Fibroblast of lung (primary cell): ENCODE measurements at regions not wholly inside any gene's neighbourhood (a gene's known extent, or its start where the extent isn't known, plus 50 kb on each side); places are given as distances from the start of the nearest gene placed in this dataset.

Experiments
- DNase-seq, 2 donors: peaks; one replicate each; pipeline versions ENCODE4 v3.0.0 to v3.0.0-alpha.2; 2010; ENCODE audit warnings: low read depth in 2 of 2
- H2AFZ ChIP-seq: 2 replicates; pipeline ENCODE4 v1.5.1; 2012; ENCODE audit warnings: low read length, control low read depth, inconsistent platforms
- H3K27ac ChIP-seq: 2 replicates; pipeline ENCODE4 v1.5.1; 2011; ENCODE audit warnings: low read length, control low read depth; ENCODE audit not compliant: insufficient read depth
- H3K27me3 ChIP-seq: 2 replicates; pipeline ENCODE4 v1.5.1; 2011; ENCODE audit warnings: mild to moderate bottlenecking, low read length; ENCODE audit not compliant: control insufficient read depth, insufficient read depth
- H3K36me3 ChIP-seq: 2 replicates; pipeline ENCODE4 v1.5.1; 2011; ENCODE audit warnings: low read length; ENCODE audit not compliant: control insufficient read depth, insufficient read depth
- H3K4me1 ChIP-seq: 2 replicates; pipeline ENCODE4 v1.5.1; 2011; ENCODE audit warnings: low read length; ENCODE audit not compliant: control insufficient read depth, insufficient read depth; ENCODE audit errors: extremely low read depth
- H3K4me2 ChIP-seq: 2 replicates; pipeline ENCODE4 v1.5.1; 2011; ENCODE audit warnings: low read length, control low read depth; ENCODE audit not compliant: insufficient read depth; ENCODE audit errors: extremely low read depth
- H3K4me3 ChIP-seq, 4 experiments: fragments of 200-600 bp in 1 of 4; sonication (generic) in 1 of 4; replicated peaks in 1 of 4; 2 replicates each; pipeline ENCODE4 v1.5.1; 2011 to 2016; ENCODE audit warnings: low read length in 4 of 4, low read depth in 3 of 4, mild to moderate bottlenecking in 3 of 4, control low read depth in 2 of 4, inconsistent platforms in 1 of 4, mixed read lengths in 1 of 4; ENCODE audit not compliant: insufficient read depth in 1 of 4; ENCODE audit errors: control extremely low read depth in 1 of 4
- H3K79me2 ChIP-seq: 2 replicates; pipeline ENCODE4 v1.5.1; 2012; ENCODE audit warnings: mild to moderate bottlenecking, low read length, inconsistent platforms; ENCODE audit not compliant: control insufficient read depth, insufficient read depth
- H3K9ac ChIP-seq: 2 replicates; pipeline ENCODE4 v1.5.1; 2011; ENCODE audit warnings: mild to moderate bottlenecking, low read length, control low read depth; ENCODE audit not compliant: insufficient read depth
- H3K9me3 ChIP-seq: 2 replicates; pipeline ENCODE4 v1.5.1; 2012; ENCODE audit warnings: low read depth, low read length; ENCODE audit not compliant: control insufficient read depth, insufficient read depth
- H4K20me1 ChIP-seq: 2 replicates; pipeline ENCODE4 v1.5.1; 2011; ENCODE audit warnings: low read length; ENCODE audit not compliant: control insufficient read depth, insufficient read depth; ENCODE audit errors: extremely low read depth
- EZH2 ChIP-seq: IDR thresholded peaks from 2 replicates; pipeline ENCODE4 v1.5.1; 2012; ENCODE audit warnings: low read length, control low read depth, mild to moderate bottlenecking; ENCODE audit errors: missing control alignments
- TF ChIP-seq, protein P1 (sequence below), 2 donors: IDR thresholded peaks in 1 of 2; conservative IDR thresholded peaks in 1 of 2; 1 replicate in 1 of 2; 2 replicates in 1 of 2; pipeline ENCODE4 v1.5.1; 2011 to 2012; ENCODE audit warnings: low read length in 2 of 2, control low read depth in 1 of 2, inconsistent platforms in 1 of 2, low read depth in 1 of 2, mild to moderate bottlenecking in 1 of 2

GRCh38 chr4:96946552-96946951 lies 1106.7 kb downstream of the PDHA2 start:
- Histone ChIP-seq H3K27ac (no peak overlapping the region), H3K27me3 (no peaks in the 10 kb centered on the region), H3K9ac (no peak overlapping the region), H3K9me3 (no peaks in the 10 kb centered on the region), H3K4me2 (no peak overlapping the region), H2AFZ (no peak overlapping the region), H3K79me2 (no peaks in the 10 kb centered on the region), H3K4me1 (no peaks in the 10 kb centered on the region), H3K36me3 (no peaks in the 10 kb centered on the region), H4K20me1 (no peaks in the 10 kb centered on the region), H3K4me3 (no peak overlapping the region)
- DNase-seq = no peak
- TF ChIP-seq, protein P1, sequence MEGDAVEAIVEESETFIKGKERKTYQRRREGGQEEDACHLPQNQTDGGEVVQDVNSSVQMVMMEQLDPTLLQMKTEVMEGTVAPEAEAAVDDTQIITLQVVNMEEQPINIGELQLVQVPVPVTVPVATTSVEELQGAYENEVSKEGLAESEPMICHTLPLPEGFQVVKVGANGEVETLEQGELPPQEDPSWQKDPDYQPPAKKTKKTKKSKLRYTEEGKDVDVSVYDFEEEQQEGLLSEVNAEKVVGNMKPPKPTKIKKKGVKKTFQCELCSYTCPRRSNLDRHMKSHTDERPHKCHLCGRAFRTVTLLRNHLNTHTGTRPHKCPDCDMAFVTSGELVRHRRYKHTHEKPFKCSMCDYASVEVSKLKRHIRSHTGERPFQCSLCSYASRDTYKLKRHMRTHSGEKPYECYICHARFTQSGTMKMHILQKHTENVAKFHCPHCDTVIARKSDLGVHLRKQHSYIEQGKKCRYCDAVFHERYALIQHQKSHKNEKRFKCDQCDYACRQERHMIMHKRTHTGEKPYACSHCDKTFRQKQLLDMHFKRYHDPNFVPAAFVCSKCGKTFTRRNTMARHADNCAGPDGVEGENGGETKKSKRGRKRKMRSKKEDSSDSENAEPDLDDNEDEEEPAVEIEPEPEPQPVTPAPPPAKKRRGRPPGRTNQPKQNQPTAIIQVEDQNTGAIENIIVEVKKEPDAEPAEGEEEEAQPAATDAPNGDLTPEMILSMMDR (conservative IDR thresholded peaks at IDR 0.05 in 1 of 2, IDR thresholded peaks at IDR 0.05 in 1 of 2; ENCODE audit: low read depth in 1 of 2, low read length in 2 of 2) = no peak
- TF ChIP-seq EZH2 = no peak

DNA sequence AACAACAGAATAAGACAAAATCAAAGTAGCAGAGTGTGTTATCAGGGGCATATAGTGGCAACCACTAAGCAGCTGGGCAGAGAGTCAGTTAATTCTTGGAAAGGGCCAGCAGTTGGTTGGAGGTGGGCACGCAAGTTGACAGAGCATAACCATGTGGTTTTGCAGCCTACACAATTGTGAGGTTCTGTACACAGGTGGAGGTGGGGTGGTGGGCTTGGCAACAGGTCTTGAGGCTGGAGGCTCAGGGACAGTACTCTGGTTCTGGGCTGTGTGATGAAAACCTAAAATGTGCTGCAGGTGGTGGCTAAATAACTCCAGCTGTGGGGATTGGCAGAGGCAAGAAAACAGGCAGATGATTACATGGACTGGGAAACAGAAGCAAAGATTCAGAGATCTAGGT lies 1112.7 kb downstream of the PDHA2 start:
- no peak overlapping the region for H2AFZ ChIP-seq
- H3K4me2 ChIP-seq = no peak overlapping the region
- no peak for TF ChIP-seq EZH2
- TF ChIP-seq, protein P1 (conservative IDR thresholded peaks at IDR 0.05 in 1 of 2, IDR thresholded peaks at IDR 0.05 in 1 of 2; ENCODE audit: low read depth in 1 of 2, low read length in 2 of 2) = no peak
- H3K4me3 ChIP-seq = no peak overlapping the region
- DNase-seq = no peak
- H3K27me3 ChIP-seq = no peaks in the 10 kb centered on the region
- no peak overlapping the region for H3K27ac ChIP-seq
- H4K20me1 ChIP-seq = no peaks in the 10 kb centered on the region
- no peaks in the 10 kb centered on the region for H3K36me3 ChIP-seq
- no peak overlapping the region for H3K9ac ChIP-seq
- H3K4me1 ChIP-seq = no peaks in the 10 kb centered on the region
- no peaks in the 10 kb centered on the region for H3K9me3 ChIP-seq
- no peaks in the 10 kb centered on the region for H3K79me2 ChIP-seq

DNA sequence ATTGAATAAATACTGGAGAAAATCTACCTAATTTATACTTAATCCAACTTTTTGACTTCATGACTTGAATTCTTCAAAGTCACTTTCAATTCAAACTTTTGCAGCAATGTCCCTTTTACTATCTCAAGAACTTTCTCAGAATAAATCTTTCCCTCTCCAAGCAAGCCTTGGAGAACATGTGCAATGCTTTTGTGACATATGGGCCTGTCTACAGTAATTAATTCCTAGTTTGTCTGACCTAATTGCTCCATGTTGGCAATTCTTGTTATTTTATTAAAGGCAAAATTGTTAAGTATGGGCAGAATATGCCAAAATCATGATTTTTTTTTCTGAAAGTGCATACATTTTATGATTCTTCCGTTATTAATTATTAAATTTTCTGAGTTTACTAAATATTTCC lies 1115.3 kb downstream of the PDHA2 start:
- no peaks in the 10 kb centered on the region for H3K27me3 ChIP-seq
- no peaks in the 10 kb centered on the region for H4K20me1 ChIP-seq
- H3K4me3 ChIP-seq = no peak overlapping the region
- TF ChIP-seq EZH2 = no peak
- TF ChIP-seq, protein P1 (conservative IDR thresholded peaks at IDR 0.05 in 1 of 2, IDR thresholded peaks at IDR 0.05 in 1 of 2; ENCODE audit: low read depth in 1 of 2, low read length in 2 of 2) = no peak
- no peak overlapping the region for H2AFZ ChIP-seq
- no peaks in the 10 kb centered on the region for H3K79me2 ChIP-seq
- no peak for DNase-seq
- no peak overlapping the region for H3K4me2 ChIP-seq
- H3K9ac ChIP-seq = no peak overlapping the region
- no peaks in the 10 kb centered on the region for H3K9me3 ChIP-seq
- H3K27ac ChIP-seq = no peak overlapping the region
- no peaks in the 10 kb centered on the region for H3K4me1 ChIP-seq
- H3K36me3 ChIP-seq = no peaks in the 10 kb centered on the region
